HG03432 (cell line): ENCODE measurements at regions not wholly inside any gene's neighbourhood (a gene's known extent, or its start where the extent isn't known, plus 50 kb on each side); places are given as distances from the start of the nearest gene placed in this dataset.
A peak's percentile ranks its signal among the peaks of the same experiment; 100 is the strongest.
"Not testable (repeated sequence)": the region's sequence is repeated elsewhere in the genome, so short reads cannot be mapped to it uniquely, and the experiment has no call there.

Source experiments
- ATAC-seq: cut with Tn5 transposase; IDR thresholded peaks from one replicate; pipeline ENCODE4 v1.9.1; 2021; ENCODE audit warnings: mild to moderate bottlenecking, moderate library complexity; ENCODE audit not compliant: unreplicated experiment

DNA sequence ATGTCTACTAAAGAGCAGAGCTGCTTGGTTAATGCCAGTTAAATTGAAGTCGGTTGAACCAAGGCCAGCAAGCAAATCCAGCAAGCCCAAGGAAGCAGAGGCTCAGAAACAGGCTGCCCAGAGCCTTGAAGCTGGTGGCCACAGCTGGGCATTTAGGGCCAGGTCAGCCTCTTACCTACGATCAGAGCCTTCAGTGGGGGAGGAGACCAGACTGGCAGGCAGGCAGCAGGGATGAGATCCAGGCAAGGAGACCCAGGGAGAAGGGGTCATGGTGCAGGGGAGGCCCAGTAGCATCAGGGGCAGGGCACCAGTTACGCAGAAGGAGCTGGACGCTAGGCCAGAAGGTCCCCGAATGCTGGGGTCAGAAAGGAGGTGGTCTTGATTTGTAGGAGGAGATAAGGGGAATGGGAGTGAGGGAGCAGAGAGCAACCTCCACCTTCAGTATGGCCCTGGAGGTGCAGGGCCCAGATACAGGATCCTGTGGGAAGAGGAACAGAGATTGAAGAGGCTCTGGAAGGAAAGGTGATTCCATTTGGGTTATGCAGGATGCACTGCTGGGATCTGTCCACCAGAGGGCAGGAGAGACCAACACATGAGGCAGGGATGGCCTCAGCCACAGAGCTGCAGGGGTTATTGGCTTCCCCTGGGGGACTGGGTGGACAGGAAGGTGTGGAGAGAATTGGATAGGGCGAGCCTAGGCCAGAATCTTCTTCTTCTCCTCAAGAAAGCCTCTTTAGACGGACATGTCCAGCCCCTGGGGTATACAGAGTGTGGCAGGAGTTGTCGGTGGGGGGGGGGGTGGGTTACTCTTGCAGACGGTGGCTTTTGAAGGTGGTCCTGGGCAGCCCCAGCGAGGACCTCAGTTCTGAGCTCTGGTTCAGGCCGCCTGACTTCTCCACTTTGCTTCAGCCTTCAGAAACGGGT, 132.6 kb upstream of the PODXL start:
- ATAC-seq: no peak

GRCh38 chr7:131687296-131687695, 130.9 kb upstream of the PODXL start:
- no peak for ATAC-seq

DNA sequence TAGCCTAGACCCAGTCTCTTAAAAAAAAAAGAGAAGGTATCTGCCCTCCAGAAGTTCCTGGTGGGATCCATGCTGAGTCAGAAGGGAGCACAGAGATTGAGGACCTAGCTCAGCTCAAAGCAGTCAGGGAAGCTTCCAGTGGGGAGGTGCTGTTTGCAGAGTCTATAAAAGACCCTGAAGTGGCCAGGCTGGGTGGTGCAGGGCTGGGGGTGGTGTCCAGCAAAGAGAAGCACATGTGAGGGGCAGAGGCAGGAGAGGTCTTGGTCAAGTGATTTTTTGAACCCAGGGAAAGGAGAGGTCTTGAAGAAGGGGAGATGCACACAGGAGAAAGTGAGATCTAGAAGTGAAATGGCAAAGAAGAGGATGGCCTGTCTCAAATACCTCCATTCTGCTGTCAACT, 130.4 kb upstream of the PODXL start:
- ATAC-seq: no peak

GRCh38 chr7:131683536-131684125, 127.2 kb upstream of the PODXL start:
- no peak for ATAC-seq

DNA sequence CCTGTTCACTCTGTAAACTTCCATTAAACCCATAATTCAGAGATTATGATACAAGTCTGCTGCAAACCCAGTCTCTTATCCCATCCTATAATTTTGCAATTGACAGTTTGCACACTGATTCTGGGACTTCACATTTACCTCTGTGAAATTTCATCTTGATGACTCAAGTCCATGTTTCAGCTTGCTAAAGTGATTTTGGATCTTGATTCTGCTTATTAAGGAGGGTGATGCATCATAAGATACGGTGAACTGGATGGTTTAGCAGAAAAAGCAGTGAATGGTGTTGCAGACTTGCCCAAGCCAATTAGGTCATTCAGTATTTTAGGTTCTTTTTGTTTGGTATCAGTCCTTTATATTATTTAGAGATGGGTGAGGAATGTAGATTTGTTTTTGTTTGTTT, 125.5 kb upstream of the PODXL start:
- ATAC-seq: no peak

- ATAC-seq: not testable (repeated sequence)
Measured at GRCh38 chr7:131679071-131679470, 122.6 kb upstream of the PODXL start.

DNA sequence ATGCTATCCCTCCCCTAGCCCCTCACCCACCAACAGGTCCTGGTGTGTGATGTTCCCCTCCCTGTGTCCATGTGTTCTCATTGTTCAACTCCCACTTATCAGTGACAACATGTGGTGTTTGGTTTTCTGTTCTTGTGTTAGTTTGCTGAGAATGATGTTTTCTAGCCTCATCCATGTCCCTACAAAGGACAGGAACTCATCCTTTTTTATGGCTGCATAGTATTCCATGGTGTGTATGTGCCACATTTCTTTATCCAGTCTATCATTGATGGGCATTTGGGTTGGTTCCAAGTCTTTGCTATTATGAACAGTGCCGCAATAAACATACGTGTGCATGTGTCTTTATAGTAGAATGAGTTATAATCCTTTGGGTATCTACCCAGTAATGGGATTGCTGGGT, 120.4 kb upstream of the PODXL start:
- not testable (repeated sequence) for ATAC-seq

GRCh38 chr7:131674131-131674530, 117.7 kb upstream of the PODXL start:
- no peak for ATAC-seq

DNA sequence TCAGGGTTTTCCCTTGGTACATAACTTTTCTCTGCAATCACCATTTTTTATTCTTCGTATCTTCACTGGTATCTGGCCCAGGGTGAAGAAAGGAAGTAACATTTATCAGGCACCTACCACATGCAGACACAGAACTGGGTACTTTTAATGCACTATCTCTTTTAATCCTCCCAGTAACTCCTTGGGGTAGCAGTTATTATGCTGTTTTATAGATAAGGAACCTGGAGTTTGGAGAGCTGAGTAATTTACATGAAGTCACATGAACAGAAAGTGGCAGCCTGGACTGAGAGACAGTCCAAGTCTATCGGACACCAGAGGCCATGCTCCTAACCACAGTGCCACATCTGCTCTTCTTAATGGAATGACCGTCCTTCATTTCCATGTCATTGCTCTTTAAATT, 117.1 kb upstream of the PODXL start:
- ATAC-seq: no peak

- ATAC-seq: no peak
Measured at GRCh38 chr7:131670406-131670805, 114.0 kb upstream of the PODXL start.

- no peak for ATAC-seq
Measured at GRCh38 chr7:131667699-131668098, 111.3 kb upstream of the PODXL start.

DNA sequence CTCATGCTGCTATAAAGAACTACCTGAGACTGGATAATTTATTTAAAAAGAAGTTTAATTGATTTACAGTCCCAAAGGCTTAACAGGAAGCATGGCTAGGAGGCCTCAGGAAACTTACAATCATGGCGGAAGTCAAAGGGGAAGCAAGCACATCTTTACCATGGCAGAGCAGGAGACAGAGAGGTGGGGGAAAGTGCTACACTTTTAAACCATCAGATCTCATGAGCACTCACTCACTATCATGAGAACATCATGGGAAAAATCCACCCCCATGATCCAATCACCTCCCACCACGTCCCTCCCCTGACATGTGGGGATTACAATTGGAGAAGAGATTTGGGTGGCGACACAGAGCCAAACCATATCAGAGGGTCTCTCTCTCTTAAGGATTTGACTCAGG, 108.6 kb upstream of the PODXL start:
- no peak for ATAC-seq

- no peak for ATAC-seq
Measured at GRCh38 chr7:131664570-131664969, 108.1 kb upstream of the PODXL start.

DNA sequence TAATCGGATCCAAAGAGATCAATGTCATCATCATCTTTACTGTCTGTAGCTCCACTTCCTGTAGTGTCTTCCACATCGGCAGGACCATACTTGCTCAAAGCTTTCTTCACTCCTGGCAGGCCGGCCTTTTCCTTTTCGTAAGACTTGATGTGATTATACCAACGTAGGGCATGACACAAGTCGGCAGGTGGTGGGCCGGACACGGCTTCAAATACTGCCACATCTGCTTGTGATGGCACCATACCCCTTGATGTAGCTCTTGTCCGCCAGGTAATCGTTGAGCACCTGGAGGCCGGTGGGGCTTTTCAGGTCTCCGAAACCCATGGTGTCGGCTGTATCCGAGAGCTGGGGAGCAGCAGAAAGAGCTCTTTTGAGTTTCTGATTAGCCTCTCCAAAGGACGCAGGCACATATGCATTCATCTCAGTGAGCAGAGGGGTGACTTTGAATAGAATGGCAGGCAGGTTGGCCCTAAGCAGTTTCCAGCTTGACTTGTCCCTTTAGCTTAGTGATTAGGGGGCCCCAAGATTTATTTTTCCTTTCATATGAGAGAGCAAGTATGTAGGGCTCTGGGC, 106.0 kb upstream of the PODXL start:
- not testable (repeated sequence) for ATAC-seq

DNA sequence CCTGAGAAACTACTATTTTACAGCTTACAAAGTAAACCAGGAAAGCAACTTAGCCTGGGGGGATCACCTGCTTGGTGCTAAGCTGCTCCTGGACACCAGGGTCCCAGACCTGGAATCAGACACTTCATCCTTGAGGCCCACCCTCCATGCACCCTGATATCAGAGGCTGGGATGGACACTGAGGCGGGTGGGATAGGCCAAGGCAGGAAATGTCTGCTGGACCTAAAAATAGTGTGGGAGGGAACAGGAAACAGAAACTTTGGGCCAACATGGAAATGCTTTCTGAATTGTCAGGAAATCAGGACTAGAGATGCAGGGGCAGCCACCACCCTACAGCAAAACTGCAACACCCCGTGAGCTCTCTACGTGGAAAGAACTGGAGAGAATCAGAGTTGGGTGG, 101.5 kb upstream of the PODXL start:
- ATAC-seq: no peak

DNA sequence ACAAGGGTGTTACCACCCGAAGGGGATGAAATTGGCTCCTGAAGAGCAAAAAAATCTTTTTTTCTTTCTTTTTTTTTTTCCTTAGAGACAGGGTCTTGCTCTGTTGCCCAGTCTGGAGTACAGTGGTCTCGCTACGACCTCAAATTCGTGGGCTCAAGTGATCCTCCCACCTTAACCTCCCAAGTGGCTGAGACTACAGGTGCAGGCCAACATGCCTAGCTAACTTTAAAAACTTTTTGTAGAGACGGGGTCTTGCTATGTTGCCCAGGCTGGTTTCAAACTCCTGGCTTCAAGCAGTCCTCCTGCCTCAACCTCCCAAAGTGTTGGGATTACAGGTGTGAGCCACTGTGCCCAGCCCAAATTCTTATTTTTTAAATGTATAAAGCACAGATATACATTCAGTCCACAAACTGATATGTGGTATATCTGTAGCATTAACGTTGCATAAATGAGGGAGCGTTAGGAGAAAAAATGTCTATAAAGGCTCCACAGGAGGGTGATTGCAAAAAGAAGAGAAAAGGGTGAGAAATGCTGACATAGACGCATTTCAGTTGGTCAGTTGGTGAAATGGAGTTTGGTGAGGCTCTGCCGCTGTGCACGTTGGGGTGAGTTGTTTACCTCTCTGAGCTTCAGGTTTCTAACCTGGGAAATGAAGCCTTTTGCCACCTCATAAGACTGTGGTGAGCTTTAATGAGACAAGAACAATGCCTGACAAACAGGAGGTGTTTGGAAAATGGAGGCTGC, 100.7 kb upstream of the PODXL start:
- no peak for ATAC-seq

GRCh38 chr7:131655866-131656265, 99.4 kb upstream of the PODXL start:
- ATAC-seq: no peak

GRCh38 chr7:131655447-131655846, 99.0 kb upstream of the PODXL start:
- ATAC-seq: no peak

DNA sequence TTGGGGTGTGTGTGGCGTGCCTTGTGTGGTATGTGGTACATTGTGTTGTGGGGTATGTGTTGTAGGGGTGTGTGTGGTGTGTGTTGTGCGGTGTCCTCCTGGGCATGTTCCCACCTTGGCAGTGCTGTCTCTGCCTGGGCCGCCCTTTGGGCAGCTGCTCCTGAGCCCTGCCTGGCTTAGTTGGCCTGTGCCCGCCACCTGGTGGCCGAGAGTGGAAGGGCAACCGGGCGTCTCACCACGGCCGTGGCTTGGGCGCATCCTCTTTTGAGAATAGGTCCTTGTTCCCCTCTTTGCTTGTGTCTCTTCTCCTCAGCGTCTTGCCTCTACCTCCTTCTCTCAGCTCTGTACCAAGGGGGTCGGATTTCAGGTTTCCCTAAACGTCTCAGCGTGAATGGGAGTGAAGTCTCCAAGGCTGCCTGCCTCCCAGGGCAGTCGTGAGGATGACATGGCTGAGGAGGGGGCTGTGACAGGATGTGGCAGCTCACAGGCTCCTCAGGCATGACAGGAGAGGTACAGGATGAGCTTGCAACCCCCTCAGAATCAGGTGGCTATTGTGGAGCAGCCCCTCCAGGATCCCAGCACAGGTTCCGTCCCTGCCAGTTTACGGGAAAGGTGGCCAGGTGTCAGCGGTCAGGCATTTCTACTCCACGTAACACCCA, 98.4 kb upstream of the PODXL start:
- peak; percentile 79 for ATAC-seq

GRCh38 chr7:131654249-131654558, 97.8 kb upstream of the PODXL start:
- no peak for ATAC-seq
